ENCODE measurements at regions not wholly inside any gene's neighbourhood (a gene's known extent, or its start where the extent isn't known, plus 50 kb on each side); places are given as distances from the start of the nearest gene placed in this dataset.
"Not testable (repeated sequence)": the region's sequence is repeated elsewhere in the genome, so short reads cannot be mapped to it uniquely, and the experiment has no call there.

DNA sequence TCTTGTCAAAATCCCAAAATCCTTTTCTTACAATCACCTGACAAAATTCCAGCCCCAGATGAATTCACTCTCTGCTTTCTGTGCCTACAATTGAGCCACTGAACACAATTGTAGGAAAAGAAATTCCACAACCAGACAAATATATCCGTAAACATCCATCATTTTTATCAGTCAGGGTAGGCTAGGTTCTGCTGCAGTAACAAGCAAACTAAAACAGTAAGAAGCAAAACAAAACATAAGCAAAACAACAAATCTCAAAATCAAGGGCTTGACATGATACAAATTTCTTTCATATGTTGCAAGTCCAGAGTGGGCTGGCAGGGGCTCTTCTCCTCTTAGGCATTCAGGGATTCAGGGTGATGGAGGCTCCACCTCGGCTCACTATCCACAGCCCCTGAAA lies 114.2 kb upstream of the MAN2A1 start:
- no peak for DNase-seq (ENCODE audit: low read depth)

DNA sequence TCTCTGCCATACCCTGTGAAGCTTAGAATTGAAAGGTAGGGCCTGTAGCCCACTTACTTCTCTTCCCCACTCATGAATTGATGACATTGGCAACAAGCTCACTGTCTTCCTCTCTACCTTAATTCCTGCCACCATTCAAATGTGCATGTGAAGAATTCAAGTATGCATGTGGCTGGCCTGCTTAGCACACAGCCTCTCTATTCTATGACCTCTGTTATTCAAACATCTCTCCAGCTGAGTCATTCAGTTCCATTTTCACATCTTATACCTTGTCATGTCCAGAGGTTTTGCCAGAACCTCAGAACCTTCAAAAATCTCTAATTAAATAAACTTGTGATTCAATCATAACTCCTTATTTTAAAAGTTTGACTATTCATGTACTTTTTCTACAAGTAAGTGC lies 114.7 kb upstream of the MAN2A1 start:
- DNase-seq (ENCODE audit: low read depth) = no peak

DNA sequence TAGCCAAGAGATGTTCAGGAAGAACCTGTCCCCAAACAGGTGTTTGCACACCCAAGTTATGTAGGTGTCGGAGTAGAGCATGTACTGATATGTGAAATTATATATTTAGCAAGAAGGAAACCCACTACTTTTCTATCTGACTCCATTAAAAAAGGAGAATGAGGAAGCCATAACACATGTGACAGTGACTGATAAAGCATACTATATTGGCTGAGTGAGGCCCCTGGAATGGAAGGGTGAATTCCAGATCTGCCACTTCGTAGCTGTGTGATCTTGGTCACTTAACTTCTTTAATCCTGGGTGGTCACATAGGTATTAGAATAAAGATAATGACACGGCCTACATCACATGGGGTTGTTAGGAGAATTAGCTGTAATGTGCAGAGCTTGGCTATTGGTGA lies 116.0 kb upstream of the MAN2A1 start:
- no peak for DNase-seq (ENCODE audit: low read depth)

DNA sequence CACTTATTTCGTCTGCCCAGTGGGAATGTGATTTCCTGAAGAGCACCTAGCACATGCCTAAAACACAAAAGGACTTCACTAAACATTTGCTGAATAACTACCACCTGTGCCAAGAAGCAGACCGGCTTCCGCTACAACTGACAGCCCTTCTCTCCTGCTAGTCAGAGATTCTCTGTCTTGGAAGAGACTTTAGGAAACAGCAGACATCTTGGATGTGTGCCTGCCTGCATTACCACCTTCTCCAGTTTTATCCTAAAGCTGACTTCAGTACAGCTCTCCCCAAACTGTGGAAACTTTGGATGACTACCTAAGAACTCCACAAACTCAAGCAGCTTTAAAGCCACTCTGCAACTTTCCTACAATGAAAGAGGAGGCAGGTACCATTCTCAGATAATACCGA lies 116.5 kb upstream of the MAN2A1 start:
- DNase-seq (ENCODE audit: low read depth) = no peak

DNA sequence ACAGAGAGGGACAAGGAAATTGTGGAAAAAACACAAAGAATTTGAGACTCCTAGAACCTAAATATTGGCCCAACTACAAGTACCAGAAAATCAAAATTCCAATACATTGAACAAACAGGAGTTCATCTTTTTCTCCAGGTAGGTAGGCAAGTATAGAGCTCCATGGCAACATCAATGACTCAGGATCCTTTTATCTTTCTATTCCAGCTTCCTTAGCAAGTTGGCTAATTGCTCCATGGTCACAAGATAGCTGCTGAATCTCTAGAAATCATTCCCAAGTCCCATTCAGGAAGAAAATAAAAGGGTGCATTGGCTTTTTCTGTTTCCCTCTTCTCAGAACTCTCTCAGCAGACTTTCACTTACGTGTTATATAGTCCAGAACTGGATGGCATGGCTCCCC lies 117.9 kb upstream of the MAN2A1 start:
- no peak for DNase-seq (ENCODE audit: low read depth)

DNA sequence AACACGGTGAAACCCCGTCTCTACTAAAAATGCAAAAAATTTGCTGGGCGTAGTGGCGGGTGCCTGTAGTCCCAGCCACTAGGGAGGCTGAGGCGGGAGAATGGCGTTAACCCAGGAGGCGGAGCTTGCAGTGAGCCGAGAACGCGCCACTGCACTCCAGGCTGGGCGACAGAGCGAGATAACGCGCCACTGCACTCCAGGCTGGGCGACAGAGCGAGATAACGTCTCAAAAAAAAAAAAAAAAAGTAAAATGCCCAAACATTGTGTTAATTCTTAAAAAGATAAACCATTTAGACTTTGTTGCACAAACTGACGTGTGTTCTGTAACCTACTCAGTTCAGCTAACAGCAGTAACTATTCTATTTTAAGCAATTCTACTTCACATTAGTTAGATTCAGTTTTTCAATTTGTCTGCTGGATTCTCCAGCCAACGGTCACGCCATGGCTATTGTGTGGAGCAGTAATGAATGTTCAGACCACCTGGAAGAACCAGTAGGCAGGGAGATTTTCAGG lies 119.3 kb upstream of the MAN2A1 start:
- no peak for DNase-seq (ENCODE audit: low read depth)

DNA sequence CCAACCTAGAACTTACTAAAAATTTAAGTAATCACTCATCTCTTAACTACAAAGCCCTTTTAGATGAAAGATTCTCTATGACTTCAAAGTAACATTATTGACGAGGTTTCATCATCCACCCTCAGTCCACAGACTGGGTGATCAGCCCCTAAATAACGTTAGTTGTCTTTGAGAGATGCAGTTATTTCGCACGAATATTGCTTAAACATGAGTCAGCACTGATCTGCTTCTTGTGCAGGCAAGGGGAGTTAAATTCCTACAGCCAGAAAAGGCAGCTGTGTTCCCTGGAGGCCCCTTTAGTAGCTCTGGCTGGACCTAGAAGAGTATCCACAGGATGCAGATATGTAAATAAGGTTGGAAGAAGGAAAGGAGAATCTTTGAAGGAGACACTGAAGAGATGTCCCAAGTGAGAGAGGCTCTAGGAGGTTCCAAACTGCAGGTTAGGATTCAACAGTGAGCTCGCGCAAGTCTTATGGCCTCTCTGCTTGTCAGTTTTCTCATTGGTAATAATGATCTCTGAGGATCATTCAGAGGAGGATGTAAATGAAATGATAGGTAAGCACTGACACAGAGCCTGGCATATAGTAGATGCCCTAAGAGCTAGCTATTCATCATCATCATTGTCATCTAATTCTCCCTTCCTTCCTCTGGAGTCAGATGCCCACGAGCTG lies 122.2 kb upstream of the MAN2A1 start:
- DNase-seq (ENCODE audit: low read depth) = no peak

DNA sequence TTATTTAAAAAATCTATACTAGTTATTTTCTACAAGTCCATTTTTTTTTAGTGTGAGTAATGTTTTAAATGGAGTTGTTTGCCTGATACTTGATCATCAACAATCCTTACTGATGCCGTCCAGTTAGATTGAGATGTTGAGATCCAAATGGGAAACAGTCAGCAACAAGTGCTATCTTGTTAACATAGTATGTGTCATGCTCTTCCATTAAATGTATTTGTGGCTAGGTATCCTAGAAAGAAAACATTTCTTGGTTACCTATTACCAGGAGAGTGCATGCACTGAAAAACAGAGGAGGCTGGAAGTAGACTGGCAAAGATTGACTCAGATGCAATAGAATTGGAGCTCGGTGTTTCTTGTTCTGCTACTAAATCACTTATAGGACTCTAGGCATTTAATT lies 123.4 kb upstream of the MAN2A1 start:
- no peak for DNase-seq (ENCODE audit: low read depth)

DNA sequence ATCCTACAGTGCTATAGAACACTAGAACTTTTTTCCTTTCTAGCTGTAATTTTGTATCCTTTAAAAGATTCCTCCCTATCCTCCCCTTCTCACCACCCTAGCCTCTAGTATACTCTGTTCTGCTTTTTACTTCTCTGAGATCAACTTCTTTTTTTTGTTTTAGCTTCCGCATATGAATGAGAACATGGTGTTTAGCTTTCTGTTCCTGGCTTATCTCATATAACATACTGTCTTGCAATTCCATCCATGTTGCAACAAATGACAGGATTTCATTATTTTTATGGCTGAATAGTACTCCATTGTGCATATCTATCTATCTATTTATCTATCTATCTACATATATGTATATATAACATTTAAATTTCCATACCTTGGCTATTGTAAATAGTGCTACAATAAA lies 126.0 kb upstream of the MAN2A1 start:
- no peak for DNase-seq (ENCODE audit: low read depth)

DNA sequence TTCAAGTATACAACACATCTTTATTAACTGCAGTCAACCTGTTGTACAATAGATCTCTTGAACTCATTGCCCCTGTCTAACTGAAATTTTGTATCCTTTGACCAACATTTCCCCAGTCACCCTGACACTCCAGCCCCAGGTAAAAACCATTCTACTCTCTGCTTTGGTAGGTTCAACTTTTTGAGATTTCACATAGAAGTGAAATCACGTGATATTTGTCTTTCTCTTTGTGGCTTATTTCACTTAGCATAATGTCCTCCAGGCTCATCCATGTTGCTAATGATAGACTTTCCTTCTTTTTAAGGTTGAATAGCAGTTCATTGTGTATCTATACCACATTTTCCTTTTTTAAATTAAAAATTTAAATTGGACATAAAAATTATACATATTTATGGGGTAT lies 126.5 kb upstream of the MAN2A1 start:
- no peak for DNase-seq (ENCODE audit: low read depth)

DNA sequence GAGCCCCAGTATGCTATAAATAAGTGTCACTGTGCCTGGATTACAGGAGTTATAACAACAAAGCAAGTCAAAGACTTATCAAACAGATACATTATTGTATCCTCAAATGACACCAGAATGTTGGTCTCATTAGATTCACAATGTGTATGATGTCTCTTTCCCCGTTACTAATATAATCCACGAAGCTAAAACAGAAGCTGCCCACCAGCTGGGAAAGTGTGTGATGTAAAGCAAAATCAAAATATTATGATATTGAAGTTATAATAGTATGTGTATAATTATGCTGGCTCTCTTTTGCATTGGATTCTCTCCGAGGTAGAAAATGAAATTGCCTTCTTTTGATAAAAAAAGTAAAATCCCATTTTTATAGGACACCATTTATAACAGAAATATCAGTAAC lies 127.3 kb upstream of the MAN2A1 start:
- no peak for DNase-seq (ENCODE audit: low read depth)

DNA sequence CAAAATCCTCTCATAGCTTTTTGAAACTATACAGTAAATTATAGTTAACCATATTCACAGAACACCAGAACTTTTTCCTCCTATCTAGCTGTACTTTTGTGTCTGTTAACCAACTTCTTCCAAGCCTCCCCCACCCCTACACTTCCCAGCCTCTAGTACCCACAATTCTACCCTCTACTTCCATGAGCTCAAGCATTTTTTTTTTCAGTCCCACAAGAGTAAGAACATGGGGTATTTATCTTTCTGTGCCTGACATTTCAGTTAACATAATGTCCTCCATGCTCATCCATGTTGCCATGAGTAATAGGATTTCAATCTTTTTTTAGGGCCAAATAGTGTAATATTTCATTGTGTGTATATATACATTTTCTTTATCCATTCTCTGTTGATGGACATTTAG lies 128.3 kb upstream of the MAN2A1 start:
- no peak for DNase-seq (ENCODE audit: low read depth)

DNA sequence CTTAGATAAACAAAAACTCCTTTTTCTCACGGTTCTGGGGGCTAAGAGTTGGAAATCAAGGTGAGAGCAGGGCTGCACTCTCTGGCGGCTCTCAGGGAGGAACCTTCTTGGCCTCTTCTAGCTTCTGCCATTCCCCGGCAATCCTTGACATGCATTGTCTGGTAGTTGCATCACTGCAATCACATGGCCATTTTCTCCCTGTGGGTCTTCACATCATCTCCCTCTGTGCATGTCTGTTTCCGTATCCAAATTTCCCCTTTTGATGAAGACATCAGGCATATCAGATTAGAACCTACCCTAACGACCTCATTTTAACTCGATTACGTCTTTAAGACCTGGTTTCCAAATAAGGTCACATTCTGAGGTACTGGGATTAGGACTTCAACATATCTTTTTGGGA lies 129.2 kb upstream of the MAN2A1 start:
- no peak for DNase-seq (ENCODE audit: low read depth)

DNA sequence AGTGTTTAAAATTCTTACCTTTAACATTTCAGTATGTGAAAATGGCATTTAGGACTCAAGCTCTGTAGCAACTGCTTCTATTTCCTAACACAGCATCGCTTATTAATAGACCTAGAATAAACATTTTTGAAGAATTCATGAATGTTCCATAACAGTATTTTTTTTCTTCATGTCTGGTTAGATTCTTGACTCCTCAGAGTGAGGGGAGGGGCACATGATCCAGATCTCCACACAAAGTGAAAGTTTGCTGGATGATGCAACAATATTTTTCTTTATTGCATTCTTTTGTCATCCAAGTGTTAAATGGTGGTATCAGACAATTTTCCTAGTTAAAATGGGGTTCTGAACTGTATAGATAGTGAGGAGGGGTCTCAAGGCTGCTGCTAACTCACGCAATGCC lies 130.8 kb upstream of the MAN2A1 start:
- no peak for DNase-seq (ENCODE audit: low read depth)

DNA sequence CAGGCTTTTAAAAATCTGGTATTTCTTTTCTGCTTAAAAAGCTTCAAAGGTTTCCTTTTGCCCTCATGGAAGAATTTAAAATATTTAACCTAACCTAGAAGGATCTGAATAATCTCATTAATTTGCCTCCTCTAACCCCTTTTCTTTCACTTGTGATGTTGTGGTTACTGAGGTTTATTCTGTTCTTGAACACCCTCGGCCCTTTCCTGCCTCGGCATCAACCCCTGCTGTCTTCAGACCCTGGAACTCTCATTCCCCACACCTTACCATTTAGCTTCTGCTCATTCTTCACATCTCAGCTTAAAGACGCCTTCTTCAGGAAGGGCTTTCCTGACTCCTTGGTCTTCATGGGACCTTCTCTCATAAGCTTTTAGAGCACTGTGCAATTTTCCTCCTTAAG lies 131.4 kb upstream of the MAN2A1 start:
- no peak for DNase-seq (ENCODE audit: low read depth)

DNA sequence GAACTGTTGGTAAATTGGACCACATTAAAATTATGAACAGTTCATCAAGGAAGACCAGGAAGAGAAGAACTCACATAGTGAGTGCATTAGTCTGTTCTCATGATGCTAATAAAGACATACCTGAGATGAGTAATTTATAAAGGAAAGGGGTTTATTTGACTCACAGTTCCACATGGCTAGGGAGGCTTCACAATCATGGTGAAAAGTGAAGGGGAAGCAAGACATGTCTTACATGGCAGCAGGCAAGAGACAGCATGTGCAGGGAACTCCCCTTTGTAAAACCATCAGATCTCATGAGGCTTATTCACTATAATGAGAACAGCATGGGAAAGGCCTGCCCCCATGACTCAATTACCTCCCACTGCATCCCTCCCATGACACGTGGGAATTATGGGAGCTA lies 135.9 kb upstream of the MAN2A1 start:
- DNase-seq (ENCODE audit: low read depth) = no peak

DNA sequence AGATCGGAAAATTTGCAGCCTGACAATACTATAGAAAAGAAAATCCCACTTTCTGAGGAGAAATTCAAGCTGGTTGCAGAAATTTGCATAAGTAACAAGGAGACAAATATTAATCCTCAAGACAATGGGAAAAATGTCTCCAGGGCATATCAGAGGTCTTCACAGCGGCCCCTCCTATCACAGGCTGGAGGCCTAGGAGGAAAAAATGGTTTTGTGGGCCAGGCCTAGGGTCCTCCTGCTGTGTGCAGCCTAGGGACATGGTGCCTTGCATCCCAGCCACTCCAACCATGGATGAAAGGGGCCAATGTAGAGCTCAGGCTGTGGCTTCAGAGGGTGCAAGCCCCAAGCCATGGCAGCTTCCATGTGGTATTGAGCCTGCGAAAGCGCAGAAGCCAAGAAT lies 138.5 kb upstream of the MAN2A1 start:
- not testable (repeated sequence) for DNase-seq (ENCODE audit: low read depth)

DNA sequence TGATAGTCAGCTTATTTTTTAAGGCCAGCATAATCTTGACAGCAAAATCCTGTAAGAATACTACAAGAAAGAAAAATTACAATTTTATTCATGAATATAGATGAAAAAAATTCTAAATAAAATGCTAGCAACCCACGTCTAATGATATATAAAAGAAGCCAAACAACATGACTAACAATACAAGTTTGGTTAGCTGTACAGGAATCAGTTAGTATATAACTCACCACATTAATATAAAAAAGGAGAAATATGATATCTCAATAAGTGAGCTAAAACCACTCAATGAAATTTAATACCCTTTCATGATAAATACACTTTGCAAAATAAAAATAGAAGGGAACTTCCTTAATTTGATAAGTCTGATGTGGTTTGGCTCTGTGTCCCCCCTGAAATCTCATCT lies 139.7 kb upstream of the MAN2A1 start:
- DNase-seq (ENCODE audit: low read depth) = no peak

DNA sequence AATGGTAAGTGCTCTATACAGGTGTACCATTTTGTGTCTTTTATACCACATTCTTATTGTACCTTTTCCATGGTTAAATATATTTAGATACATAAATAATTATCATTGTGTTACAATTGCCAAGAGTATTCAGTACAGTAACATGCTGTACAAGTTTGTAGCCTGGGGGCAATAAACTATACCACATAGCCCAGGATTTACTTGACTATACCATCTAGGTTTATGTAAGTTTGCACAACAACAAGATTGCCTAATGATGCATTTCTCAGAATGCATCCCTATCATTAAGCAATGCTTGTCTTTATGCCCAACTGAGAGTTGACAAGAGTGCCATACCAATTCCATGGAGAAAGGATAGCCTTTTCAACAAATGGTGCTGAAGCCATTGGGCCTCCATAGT lies 136.7 kb upstream of the PJA2 start:
- DNase-seq (ENCODE audit: low read depth) = no peak

DNA sequence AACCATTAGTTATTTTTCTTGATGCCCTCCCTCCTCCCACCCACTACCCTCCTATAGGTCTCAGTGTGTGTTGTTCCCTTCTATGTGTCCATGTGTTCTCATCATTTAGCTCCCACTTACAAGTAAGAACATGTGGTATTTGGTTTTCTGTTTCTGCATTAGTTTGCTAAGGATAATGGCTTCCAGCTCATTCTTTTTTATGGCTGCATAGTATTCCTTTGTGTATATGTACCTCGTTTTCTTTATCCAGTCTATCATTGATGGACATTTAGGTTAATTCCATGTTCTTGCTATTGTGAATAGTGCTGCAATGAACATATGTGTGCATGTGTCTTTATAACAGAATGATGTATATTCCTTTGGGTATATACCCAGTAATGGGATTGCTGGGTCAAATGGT lies 135.1 kb upstream of the PJA2 start:
- not testable (repeated sequence) for DNase-seq (ENCODE audit: low read depth)

DNA sequence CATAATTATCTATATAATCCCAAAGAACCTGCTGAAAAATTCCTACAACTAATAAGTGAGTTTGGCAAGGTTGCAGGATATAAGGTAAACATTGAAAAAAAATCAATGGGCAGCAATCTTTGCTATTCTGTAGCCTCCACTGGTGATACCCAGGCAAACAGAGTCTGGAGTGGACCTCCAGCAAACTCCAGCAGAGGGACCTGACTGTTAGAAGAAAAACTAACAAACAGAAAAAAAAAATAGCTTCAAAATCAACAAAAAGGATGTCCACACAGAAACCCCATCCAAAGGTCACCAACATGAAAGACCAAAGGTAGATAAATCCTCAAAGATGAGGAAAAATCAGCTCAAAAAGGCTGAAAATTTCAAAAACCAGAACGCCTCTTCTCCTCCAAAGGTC lies 128.9 kb upstream of the PJA2 start:
- DNase-seq (ENCODE audit: low read depth) = not testable (repeated sequence)

DNA sequence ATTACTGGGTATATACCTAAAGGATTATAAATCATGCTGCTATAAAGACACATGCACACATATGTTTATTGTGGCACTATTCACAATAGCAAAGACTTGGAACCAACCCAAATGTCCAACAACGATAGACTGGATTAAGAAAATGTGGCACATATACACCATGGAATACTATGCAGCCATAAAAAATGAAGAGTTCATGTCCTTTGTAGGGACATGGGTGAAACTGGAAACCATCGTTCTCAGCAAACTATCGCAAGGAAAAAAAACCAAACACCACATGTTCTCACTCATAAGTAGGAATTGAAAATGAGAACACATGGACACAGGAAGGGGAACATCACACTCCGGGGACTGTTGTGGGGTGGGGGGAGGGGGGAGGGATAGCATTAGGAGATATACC lies 125.3 kb upstream of the PJA2 start:
- DNase-seq (ENCODE audit: low read depth) = not testable (repeated sequence)

DNA sequence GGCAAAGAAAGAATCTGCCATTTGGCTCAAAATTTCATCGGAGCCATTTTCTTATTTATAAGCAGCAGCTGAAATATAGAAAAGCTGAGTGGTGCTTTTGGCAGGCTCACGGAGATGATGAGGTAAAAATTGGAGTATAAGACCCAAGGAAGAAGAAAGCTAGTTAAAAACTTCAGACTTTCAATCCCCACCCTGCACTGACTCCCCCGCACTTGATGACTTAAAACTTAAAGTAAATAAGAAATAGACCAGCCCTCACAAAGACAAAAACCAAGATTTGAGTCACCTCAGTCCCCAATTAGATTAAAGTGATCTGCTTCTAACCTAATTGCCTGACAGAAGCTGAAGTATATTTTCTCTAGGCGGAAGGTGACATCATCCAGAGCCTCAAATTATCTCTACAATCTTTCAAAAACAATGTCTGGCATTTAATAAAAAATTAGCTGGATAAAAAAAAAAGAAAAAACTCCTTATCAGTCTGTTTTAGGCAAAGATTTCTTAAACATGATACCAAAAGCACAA lies 124.0 kb upstream of the PJA2 start:
- DNase-seq (ENCODE audit: low read depth) = no peak

DNA sequence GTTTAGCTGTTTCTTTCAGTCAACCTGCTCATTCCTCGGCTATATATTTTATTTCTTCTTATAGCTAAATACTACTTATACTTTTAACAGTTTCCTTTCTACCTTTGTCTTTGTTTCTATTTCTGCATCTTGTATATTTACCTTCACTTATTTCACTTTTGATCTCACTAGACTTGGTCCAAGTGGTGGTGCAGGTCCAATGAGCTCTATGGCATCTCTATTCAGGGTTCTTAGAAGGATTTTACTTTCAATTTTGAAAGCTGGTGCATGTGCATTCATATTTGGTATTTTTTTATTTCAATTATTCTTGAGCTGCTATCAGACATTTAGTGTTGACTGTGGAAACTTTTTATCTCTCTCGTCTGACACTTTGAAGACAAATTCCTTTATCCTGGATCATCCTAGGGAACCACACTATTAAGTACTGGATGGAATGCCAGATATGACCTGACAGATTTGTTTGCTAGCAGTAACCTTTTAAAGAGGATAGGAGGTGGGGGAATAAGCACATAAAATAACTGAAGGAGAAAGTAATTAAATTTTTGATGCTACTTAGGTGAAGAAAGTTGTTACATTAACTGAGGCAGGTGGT lies 123.1 kb upstream of the PJA2 start:
- DNase-seq (ENCODE audit: low read depth) = no peak
